ENCODE measurements at regions not wholly inside any gene's neighbourhood (a gene's known extent, or its start where the extent isn't known, plus 50 kb on each side); places are given as distances from the start of the nearest gene placed in this dataset.

DNA sequence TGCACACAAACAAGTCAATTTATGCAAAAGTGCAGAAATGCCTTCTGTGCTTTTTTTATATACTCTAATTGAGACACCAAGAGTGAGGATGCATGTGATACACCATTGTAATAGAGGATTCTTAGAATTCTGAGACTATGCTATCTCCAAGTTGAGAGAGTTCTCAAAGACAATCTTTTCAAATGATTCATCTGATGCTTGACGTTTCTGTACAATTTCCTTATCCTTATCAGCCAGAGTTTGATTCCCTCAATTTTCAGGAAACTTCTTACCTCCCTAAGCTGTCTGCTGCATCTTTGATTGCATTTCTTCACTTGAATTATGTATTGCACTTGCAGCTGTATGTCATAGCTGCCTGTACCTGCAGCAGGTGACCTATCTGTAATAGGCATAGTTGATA, 211.3 kb upstream of the SPAG17 start:
- TF ChIP-seq EZH2phosphoT487 (IDR thresholded peaks at IDR 0.05; ENCODE audit: insufficient read depth, low read depth), result no peak
- TF ChIP-seq EZH2 (IDR thresholded peaks at IDR 0.05; ENCODE audit: insufficient read depth, poor library complexity, severe bottlenecking), result no peak

All from GM23248 (cell line).